ENCODE measurements at regions not wholly inside any gene's neighbourhood (a gene's known extent, or its start where the extent isn't known, plus 50 kb on each side); places are given as distances from the start of the nearest gene placed in this dataset.

DNA sequence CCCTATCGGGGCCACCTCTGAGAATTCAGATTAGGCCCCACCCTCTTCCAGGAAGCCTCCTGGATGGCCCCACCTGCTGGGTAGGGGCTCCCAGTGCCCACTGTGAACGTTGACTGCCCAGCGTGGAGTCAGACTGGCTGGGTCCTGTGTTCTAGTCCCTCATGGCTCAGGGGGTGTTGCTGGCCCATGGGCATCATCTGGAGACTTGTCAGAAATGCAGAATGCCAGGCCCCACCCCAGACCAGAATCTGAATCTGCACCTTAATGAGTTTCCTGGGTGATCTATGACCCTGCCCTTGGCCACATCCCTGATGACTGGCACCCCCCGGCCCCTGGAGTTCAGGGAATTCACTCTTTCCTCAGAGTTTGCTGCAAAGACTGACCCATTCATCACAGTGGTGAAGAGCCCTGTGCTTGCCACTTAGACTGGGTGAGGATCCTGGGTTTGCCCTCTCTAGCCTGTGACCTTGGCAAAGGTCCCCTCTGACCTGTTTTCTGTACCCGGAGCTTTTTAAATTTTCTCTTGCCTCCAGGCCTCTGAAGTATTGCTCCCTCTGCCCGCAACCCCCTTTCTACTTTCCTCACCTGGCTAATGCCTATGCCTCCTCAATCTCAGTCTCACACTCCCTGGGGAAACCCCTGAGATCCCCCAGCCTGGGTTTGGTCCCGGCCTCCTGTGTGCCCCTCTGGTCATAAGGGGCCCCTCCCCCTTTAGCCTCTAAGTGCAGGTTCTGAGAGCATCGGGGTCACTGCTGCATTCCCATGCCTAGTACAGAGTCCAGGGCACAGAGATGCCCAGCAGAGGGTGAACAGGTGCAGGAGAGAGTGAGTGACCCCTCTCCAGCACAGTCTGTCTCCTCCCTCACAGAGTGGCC, 184.2 kb downstream of the MATN1 start:
- TF ChIP-seq TAF1 (IDR thresholded peaks at IDR 0.05; ENCODE audit: low read depth, low read length): no peak
- TF ChIP-seq POLR2A (IDR thresholded peaks at IDR 0.05; ENCODE audit: low read depth, low read length): no peak
- TF ChIP-seq POLR2AphosphoS5 (IDR thresholded peaks at IDR 0.05; ENCODE audit: low read depth, low read length): no peak
- TF ChIP-seq SPI1 (IDR thresholded peaks at IDR 0.05; ENCODE audit: low read depth, low read length): no peak
- no peak for TF ChIP-seq POU2F2 (IDR thresholded peaks at IDR 0.05; ENCODE audit: low read depth, low read length)
